ENCODE measurements at regions not wholly inside any gene's neighbourhood (a gene's known extent, or its start where the extent isn't known, plus 50 kb on each side); places are given as distances from the start of the nearest gene placed in this dataset.
"Not testable (repeated sequence)": the region's sequence is repeated elsewhere in the genome, so short reads cannot be mapped to it uniquely, and the experiment has no call there.

GRCh38 chr5:104456122-104456521 lies 893.5 kb upstream of the NUDT12 start:
- Histone ChIP-seq H3K27me3 (ENCODE audit: low read depth, low read length) (no peaks in the 10 kb centered on the region), H4K20me1 (ENCODE audit: insufficient read depth, low read length) (no peaks in the 10 kb centered on the region)
- no peak for TF ChIP-seq CTCF (IDR thresholded peaks at IDR 0.05; ENCODE audit: low read depth, low read length)
- TF ChIP-seq EZH2phosphoT487 (IDR thresholded peaks at IDR 0.05; ENCODE audit: low read depth), result no peak

GRCh38 chr5:104452550-104452949 lies 890.0 kb upstream of the NUDT12 start:
- H3K79me2 ChIP-seq (ENCODE audit: low read length), result no peaks in the 10 kb centered on the region
- H3K4me3 ChIP-seq (ENCODE audit: low read length), result no peak overlapping the region
- H3K36me3 ChIP-seq (replicated peaks; ENCODE audit: low read depth, low read length), result no peaks in the 10 kb centered on the region
- no peaks in the 10 kb centered on the region for H3K27me3 ChIP-seq (ENCODE audit: low read depth, low read length)
- H2AFZ ChIP-seq (ENCODE audit: low read depth, low read length), result no peak overlapping the region
- no peak overlapping the region for H3K4me2 ChIP-seq (ENCODE audit: low read length)
- no peak for TF ChIP-seq CTCF (IDR thresholded peaks at IDR 0.05; ENCODE audit: low read depth, low read length)
- H4K20me1 ChIP-seq (ENCODE audit: insufficient read depth, low read length), result no peaks in the 10 kb centered on the region
- H3K4me1 ChIP-seq (ENCODE audit: low read length), result no peaks in the 10 kb centered on the region
- no peak overlapping the region for H3K27ac ChIP-seq (ENCODE audit: low read length)
- no peak overlapping the region for H3K9ac ChIP-seq (ENCODE audit: low read length)
- no peaks in the 10 kb centered on the region for H3K9me3 ChIP-seq (ENCODE audit: insufficient read depth, low read length)

More at GRCh38 chr5:104456122-104456521, 893.5 kb upstream of the NUDT12 start:
- Histone ChIP-seq H3K36me3 (replicated peaks; ENCODE audit: low read depth, low read length) (no peaks in the 10 kb centered on the region), H3K9ac (ENCODE audit: low read length) (no peak overlapping the region), H2AFZ (ENCODE audit: low read depth, low read length) (no peak overlapping the region), H3K4me2 (ENCODE audit: low read length) (no peak overlapping the region), H3K4me3 (ENCODE audit: low read length) (no peak overlapping the region), H3K79me2 (ENCODE audit: low read length) (no peaks in the 10 kb centered on the region), H3K4me1 (ENCODE audit: low read length) (no peaks in the 10 kb centered on the region), H3K27ac (ENCODE audit: low read length) (no peak overlapping the region), H3K9me3 (ENCODE audit: insufficient read depth, low read length) (no peaks in the 10 kb centered on the region)

GRCh38 chr5:104451911-104452310 lies 889.3 kb upstream of the NUDT12 start:
- H3K4me3 ChIP-seq (ENCODE audit: low read length); H3K4me2 ChIP-seq (ENCODE audit: low read length); H3K9me3 ChIP-seq (ENCODE audit: insufficient read depth, low read length); H3K4me1 ChIP-seq (ENCODE audit: low read length); H3K27me3 ChIP-seq (ENCODE audit: low read depth, low read length); H3K9ac ChIP-seq (ENCODE audit: low read length); H3K27ac ChIP-seq (ENCODE audit: low read length); H3K36me3 ChIP-seq (replicated peaks; ENCODE audit: low read depth, low read length); H4K20me1 ChIP-seq (ENCODE audit: insufficient read depth, low read length); H2AFZ ChIP-seq (ENCODE audit: low read depth, low read length); H3K79me2 ChIP-seq (ENCODE audit: low read length): not testable (repeated sequence)

GRCh38 chr5:104444656-104445055 lies 882.1 kb upstream of the NUDT12 start:
- Histone ChIP-seq H3K4me2 (ENCODE audit: low read length) (no peak overlapping the region), H3K36me3 (replicated peaks; ENCODE audit: low read depth, low read length) (no peaks in the 10 kb centered on the region), H3K27me3 (ENCODE audit: low read depth, low read length) (no peaks in the 10 kb centered on the region), H3K9me3 (ENCODE audit: insufficient read depth, low read length) (no peaks in the 10 kb centered on the region), H3K4me3 (ENCODE audit: low read length) (no peak overlapping the region), H3K4me1 (ENCODE audit: low read length) (no peaks in the 10 kb centered on the region), H3K79me2 (ENCODE audit: low read length) (no peaks in the 10 kb centered on the region), H3K27ac (ENCODE audit: low read length) (no peak overlapping the region), H4K20me1 (ENCODE audit: insufficient read depth, low read length) (no peaks in the 10 kb centered on the region), H2AFZ (ENCODE audit: low read depth, low read length) (no peak overlapping the region), H3K9ac (ENCODE audit: low read length) (no peak overlapping the region)
- TF ChIP-seq CTCF (IDR thresholded peaks at IDR 0.05; ENCODE audit: low read depth, low read length) (no peak), EZH2phosphoT487 (IDR thresholded peaks at IDR 0.05; ENCODE audit: low read depth) (no peak)

GRCh38 chr5:104443706-104444105 lies 881.1 kb upstream of the NUDT12 start:
- Histone ChIP-seq H3K79me2 (ENCODE audit: low read length) (no peaks in the 10 kb centered on the region), H2AFZ (ENCODE audit: low read depth, low read length) (no peak overlapping the region)

More at GRCh38 chr5:104443706-104444105, 881.1 kb upstream of the NUDT12 start:
- Histone ChIP-seq H4K20me1 (ENCODE audit: insufficient read depth, low read length) (no peaks in the 10 kb centered on the region), H3K9ac (ENCODE audit: low read length) (no peak overlapping the region), H3K27ac (ENCODE audit: low read length) (no peak overlapping the region), H3K4me1 (ENCODE audit: low read length) (no peaks in the 10 kb centered on the region), H3K4me3 (ENCODE audit: low read length) (no peak overlapping the region), H3K4me2 (ENCODE audit: low read length) (no peak overlapping the region), H3K27me3 (ENCODE audit: low read depth, low read length) (no peaks in the 10 kb centered on the region), H3K36me3 (replicated peaks; ENCODE audit: low read depth, low read length) (no peaks in the 10 kb centered on the region), H3K9me3 (ENCODE audit: insufficient read depth, low read length) (no peaks in the 10 kb centered on the region)
- TF ChIP-seq CTCF (IDR thresholded peaks at IDR 0.05; ENCODE audit: low read depth, low read length) (no peak), EZH2phosphoT487 (IDR thresholded peaks at IDR 0.05; ENCODE audit: low read depth) (no peak)
